HepG2 (cell line): ENCODE measurements at regions not wholly inside any gene's neighbourhood (a gene's known extent, or its start where the extent isn't known, plus 50 kb on each side); places are given as distances from the start of the nearest gene placed in this dataset.

Experiments
- ARHGAP35 ChIP-seq: sonication (generic); formaldehyde crosslinking; IDR thresholded peaks from 2 replicates; pipeline ENCODE4 v1.9.0; 2022; ENCODE audit warnings: mild to moderate bottlenecking, inconsistent platforms, moderate library complexity, missing genetic modification reagents, borderline replicate concordance
- ASH2L ChIP-seq: fragments of 300-600, 200-600 bp; sonication (generic); IDR thresholded peaks from 2 replicates; pipeline ENCODE4 v1.7.0; 2017; ENCODE audit warnings: low read depth, mild to moderate bottlenecking, moderate library complexity, mixed read lengths, low read length; ENCODE audit not compliant: insufficient read length
- ELF1 ChIP-seq: sonication (generic); formaldehyde crosslinking; IDR thresholded peaks from 2 replicates; pipeline ENCODE4 v1.4.0; 2020; ENCODE audit warnings: missing genetic modification reagents
- EZH2 ChIP-seq: conservative IDR thresholded peaks from 2 replicates; pipeline ENCODE4 v1.6.1; 2012; ENCODE audit warnings: mild to moderate bottlenecking, low read depth, low read length, moderate library complexity
- FOXK1 ChIP-seq: sonication (generic); formaldehyde crosslinking; IDR thresholded peaks from 2 replicates; pipeline ENCODE4 v1.4.0; 2020; ENCODE audit warnings: low read depth, missing genetic modification reagents, borderline replicate concordance
- FOXO1 ChIP-seq: sonication (generic); formaldehyde crosslinking; IDR thresholded peaks from 2 replicates; pipeline ENCODE4 v1.4.0; 2020; ENCODE audit warnings: missing genetic modification reagents
- HMG20A ChIP-seq: IDR thresholded peaks from 2 replicates; pipeline ENCODE4 v1.6.1; 2016; ENCODE audit warnings: borderline replicate concordance
- JUN ChIP-seq: sonication (generic); formaldehyde crosslinking; IDR thresholded peaks from 2 replicates; pipeline ENCODE4 v1.4.0; 2020; ENCODE audit warnings: mild to moderate bottlenecking, missing genetic modification reagents
- KLF9 ChIP-seq: IDR thresholded peaks from 2 replicates; pipeline ENCODE4 v1.6.1; 2016; ENCODE audit warnings: low read depth
- MATR3 ChIP-seq: sonication (generic); formaldehyde crosslinking; IDR thresholded peaks from 2 replicates; pipeline ENCODE4 v1.4.0; 2020; ENCODE audit warnings: missing genetic modification reagents
- MED1 ChIP-seq: sonication (generic); formaldehyde crosslinking; IDR thresholded peaks from 2 replicates; pipeline ENCODE4 v1.4.0; 2020; ENCODE audit warnings: missing genetic modification reagents
- NR2F2 ChIP-seq: IDR thresholded peaks from 2 replicates; pipeline ENCODE4 v1.6.1; 2012; ENCODE audit warnings: low read depth, inconsistent platforms, borderline replicate concordance
- SMARCC2 ChIP-seq: fragments of 450-650 bp; IDR thresholded peaks from 2 replicates; pipeline ENCODE4 v1.6.1; 2017; ENCODE audit warnings: antibody characterized with exemption, mild to moderate bottlenecking
- SOX13 ChIP-seq, 3 experiments: fragments of 450-650 bp in 1 of 3; sonication (generic) in 1 of 3; formaldehyde crosslinking in 1 of 3; IDR thresholded peaks in 2 of 3; conservative IDR thresholded peaks in 1 of 3; 2 replicates each; pipeline versions ENCODE4 v1.5.0 to v1.6.1; 2016 to 2020; ENCODE audit warnings: antibody characterized with exemption in 1 of 3, mild to moderate bottlenecking in 1 of 3, missing compliant biosample characterization in 1 of 3, missing genetic modification reagents in 1 of 3, moderate library complexity in 1 of 3
- TEAD3 ChIP-seq: optimal IDR thresholded peaks from 2 replicates; pipeline ENCODE3; 2016; ENCODE audit warnings: borderline replicate concordance
- ZFP1 ChIP-seq: IDR thresholded peaks from 2 replicates; pipeline ENCODE4 v1.6.1; 2016
- ZMYM3 ChIP-seq: sonication (generic); formaldehyde crosslinking; IDR thresholded peaks from 2 replicates; pipeline ENCODE4 v1.5.1; 2020; ENCODE audit warnings: mild to moderate bottlenecking, missing genetic modification reagents
- ZNF180 ChIP-seq: sonication (generic); formaldehyde crosslinking; IDR thresholded peaks from 2 replicates; pipeline ENCODE4 v1.4.0; 2020; ENCODE audit warnings: low read depth, missing genetic modification reagents, borderline replicate concordance
- ZNF549 ChIP-seq: sonication (generic); formaldehyde crosslinking; IDR thresholded peaks from 2 replicates; pipeline ENCODE4 v1.5.0; 2020; ENCODE audit warnings: missing genetic modification reagents
- ZNF761 ChIP-seq: sonication (generic); formaldehyde crosslinking; conservative IDR thresholded peaks from 2 replicates; pipeline ENCODE4 v1.4.0; 2020; ENCODE audit warnings: mild to moderate bottlenecking, missing genetic modification reagents
- TF ChIP-seq, protein P1 (sequence below): sonication (generic); formaldehyde crosslinking; IDR thresholded peaks from 2 replicates; pipeline ENCODE4 v1.5.0; 2020; ENCODE audit warnings: missing genetic modification reagents, mild to moderate bottlenecking, borderline replicate concordance
- TF ChIP-seq, protein P2 (sequence below): sonication (generic); formaldehyde crosslinking; IDR thresholded peaks from 2 replicates; pipeline ENCODE4 v1.4.0; 2020; ENCODE audit warnings: missing genetic modification reagents
- TF ChIP-seq, protein P3 (sequence below): IDR thresholded peaks from 2 replicates; pipeline ENCODE4 v1.4.0; 2020; ENCODE audit warnings: mild to moderate bottlenecking, missing genetic modification reagents

DNA sequence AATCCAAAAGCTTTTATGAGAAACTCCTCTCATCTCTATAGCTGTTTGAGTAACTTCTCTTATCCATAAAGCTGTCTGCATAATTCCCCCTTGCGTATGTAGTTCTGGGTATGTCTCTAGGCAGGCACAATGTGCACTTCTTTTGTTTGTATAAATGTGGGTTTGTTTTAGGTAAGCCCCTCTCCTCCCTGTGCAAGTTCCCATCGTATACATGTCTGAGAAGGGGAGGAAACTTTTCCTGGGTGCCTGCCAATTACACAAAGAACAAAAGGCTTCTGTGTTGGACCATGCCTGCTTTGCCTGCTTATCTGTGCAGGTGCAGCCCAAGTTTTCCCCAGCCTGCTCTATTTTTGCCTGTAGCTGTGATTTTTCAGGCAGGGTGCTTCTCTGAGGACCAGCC, 96.7 kb downstream of the CCER1 start (continued):
- TF ChIP-seq, protein P1, sequence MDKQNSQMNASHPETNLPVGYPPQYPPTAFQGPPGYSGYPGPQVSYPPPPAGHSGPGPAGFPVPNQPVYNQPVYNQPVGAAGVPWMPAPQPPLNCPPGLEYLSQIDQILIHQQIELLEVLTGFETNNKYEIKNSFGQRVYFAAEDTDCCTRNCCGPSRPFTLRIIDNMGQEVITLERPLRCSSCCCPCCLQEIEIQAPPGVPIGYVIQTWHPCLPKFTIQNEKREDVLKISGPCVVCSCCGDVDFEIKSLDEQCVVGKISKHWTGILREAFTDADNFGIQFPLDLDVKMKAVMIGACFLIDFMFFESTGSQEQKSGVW = no peak
- TF ChIP-seq ELF1 (CRISPR knock-in tag) (no peak), FOXO1 (CRISPR knock-in tag) (peak; percentile 57; the same call in 1 of the 2 replicates), ZNF549 (CRISPR knock-in tag) (no peak), NR2F2 (no peak), ZMYM3 (CRISPR knock-in tag) (peak; percentile 28; the same call in 1 of the 2 replicates), ZNF180 (no peak), ASH2L (no peak), ZNF761 (CRISPR knock-in tag) (no peak), ARHGAP35 (CRISPR knock-in tag) (no peak), SMARCC2 (no peak), MATR3 (CRISPR knock-in tag) (no peak), TEAD3 (CRISPR knock-in tag) (peak; percentile 36), SOX13 (IDR thresholded peaks at IDR 0.05) (peak; percentile 54; the same call in 1 of the 2 replicates), SOX13 (CRISPR knock-in tag; conservative IDR thresholded peaks at IDR 0.05 in 1 of 2, IDR thresholded peaks at IDR 0.05 in 1 of 2) (peak in 1 of 2 experiments; percentile 85; a peak in 2 of 4 replicates), EZH2 (no peak), JUN (CRISPR knock-in tag) (no peak), KLF9 (no peak), MED1 (CRISPR knock-in tag) (peak; percentile 27; the same call in 1 of the 2 replicates), FOXK1 (CRISPR knock-in tag) (0 out of 2 replicates have a peak, but pooled peaks have one; percentile 32), HMG20A (peak; percentile 62), ZFP1 (CRISPR knock-in tag) (no peak)
- TF ChIP-seq, protein P2, sequence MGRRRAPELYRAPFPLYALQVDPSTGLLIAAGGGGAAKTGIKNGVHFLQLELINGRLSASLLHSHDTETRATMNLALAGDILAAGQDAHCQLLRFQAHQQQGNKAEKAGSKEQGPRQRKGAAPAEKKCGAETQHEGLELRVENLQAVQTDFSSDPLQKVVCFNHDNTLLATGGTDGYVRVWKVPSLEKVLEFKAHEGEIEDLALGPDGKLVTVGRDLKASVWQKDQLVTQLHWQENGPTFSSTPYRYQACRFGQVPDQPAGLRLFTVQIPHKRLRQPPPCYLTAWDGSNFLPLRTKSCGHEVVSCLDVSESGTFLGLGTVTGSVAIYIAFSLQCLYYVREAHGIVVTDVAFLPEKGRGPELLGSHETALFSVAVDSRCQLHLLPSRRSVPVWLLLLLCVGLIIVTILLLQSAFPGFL = no peak
- TF ChIP-seq, protein P3, sequence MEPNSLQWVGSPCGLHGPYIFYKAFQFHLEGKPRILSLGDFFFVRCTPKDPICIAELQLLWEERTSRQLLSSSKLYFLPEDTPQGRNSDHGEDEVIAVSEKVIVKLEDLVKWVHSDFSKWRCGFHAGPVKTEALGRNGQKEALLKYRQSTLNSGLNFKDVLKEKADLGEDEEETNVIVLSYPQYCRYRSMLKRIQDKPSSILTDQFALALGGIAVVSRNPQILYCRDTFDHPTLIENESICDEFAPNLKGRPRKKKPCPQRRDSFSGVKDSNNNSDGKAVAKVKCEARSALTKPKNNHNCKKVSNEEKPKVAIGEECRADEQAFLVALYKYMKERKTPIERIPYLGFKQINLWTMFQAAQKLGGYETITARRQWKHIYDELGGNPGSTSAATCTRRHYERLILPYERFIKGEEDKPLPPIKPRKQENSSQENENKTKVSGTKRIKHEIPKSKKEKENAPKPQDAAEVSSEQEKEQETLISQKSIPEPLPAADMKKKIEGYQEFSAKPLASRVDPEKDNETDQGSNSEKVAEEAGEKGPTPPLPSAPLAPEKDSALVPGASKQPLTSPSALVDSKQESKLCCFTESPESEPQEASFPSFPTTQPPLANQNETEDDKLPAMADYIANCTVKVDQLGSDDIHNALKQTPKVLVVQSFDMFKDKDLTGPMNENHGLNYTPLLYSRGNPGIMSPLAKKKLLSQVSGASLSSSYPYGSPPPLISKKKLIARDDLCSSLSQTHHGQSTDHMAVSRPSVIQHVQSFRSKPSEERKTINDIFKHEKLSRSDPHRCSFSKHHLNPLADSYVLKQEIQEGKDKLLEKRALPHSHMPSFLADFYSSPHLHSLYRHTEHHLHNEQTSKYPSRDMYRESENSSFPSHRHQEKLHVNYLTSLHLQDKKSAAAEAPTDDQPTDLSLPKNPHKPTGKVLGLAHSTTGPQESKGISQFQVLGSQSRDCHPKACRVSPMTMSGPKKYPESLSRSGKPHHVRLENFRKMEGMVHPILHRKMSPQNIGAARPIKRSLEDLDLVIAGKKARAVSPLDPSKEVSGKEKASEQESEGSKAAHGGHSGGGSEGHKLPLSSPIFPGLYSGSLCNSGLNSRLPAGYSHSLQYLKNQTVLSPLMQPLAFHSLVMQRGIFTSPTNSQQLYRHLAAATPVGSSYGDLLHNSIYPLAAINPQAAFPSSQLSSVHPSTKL (CRISPR knock-in tag) = peak; percentile 69
